Cardiac fibroblast (primary cell): ENCODE measurements at regions not wholly inside any gene's neighbourhood (a gene's known extent, or its start where the extent isn't known, plus 50 kb on each side); places are given as distances from the start of the nearest gene placed in this dataset.
"Not testable (repeated sequence)": the region's sequence is repeated elsewhere in the genome, so short reads cannot be mapped to it uniquely, and the experiment has no call there.

Experiments
- DNase-seq, 2 donors: peaks; one replicate each; pipeline versions ENCODE4 v3.0.0 to v3.0.0-alpha.2; 2010; ENCODE audit warnings: low read depth in 2 of 2
- H3K4me3 ChIP-seq, 2 donors: replicated peaks in 1 of 2; 1 replicate in 1 of 2; 2 replicates in 1 of 2; pipeline ENCODE4 v1.5.1; 2011; ENCODE audit warnings: low read depth in 2 of 2, low read length in 2 of 2, mild to moderate bottlenecking in 2 of 2, moderate library complexity in 1 of 2
- TF ChIP-seq, protein P1 (sequence below): IDR thresholded peaks from one replicate; pipeline ENCODE4 v1.5.1; 2011; ENCODE audit warnings: low read depth, mild to moderate bottlenecking, low read length, inconsistent platforms

DNA sequence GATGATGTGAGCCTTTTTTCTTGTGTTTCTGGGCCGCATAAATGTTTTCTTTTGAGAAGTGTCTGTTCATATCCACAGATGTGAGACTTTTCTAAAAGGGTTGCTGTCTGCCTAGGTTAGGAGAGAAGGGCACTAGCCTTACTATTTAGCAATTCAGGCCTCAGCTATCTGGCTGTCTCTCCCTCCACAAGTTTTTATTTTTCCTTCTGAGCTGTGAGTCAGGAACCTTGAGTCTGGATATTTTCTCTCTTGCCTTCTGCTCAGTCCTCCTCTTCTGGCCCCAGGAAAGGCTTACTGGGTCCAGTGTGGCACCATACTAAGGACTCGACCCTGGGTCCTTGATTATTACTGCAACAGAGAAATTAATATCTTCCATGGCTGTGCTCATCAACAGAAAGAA lies 187.6 kb downstream of the CSNK1G3 start:
- H3K4me3 ChIP-seq = no peak overlapping the region
- TF ChIP-seq, protein P1, sequence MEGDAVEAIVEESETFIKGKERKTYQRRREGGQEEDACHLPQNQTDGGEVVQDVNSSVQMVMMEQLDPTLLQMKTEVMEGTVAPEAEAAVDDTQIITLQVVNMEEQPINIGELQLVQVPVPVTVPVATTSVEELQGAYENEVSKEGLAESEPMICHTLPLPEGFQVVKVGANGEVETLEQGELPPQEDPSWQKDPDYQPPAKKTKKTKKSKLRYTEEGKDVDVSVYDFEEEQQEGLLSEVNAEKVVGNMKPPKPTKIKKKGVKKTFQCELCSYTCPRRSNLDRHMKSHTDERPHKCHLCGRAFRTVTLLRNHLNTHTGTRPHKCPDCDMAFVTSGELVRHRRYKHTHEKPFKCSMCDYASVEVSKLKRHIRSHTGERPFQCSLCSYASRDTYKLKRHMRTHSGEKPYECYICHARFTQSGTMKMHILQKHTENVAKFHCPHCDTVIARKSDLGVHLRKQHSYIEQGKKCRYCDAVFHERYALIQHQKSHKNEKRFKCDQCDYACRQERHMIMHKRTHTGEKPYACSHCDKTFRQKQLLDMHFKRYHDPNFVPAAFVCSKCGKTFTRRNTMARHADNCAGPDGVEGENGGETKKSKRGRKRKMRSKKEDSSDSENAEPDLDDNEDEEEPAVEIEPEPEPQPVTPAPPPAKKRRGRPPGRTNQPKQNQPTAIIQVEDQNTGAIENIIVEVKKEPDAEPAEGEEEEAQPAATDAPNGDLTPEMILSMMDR = no peak
- DNase-seq = no peak

GRCh38 chr5:123698937-123699336 lies 187.0 kb downstream of the CSNK1G3 start:
- DNase-seq, H3K4me3 ChIP-seq: not testable (repeated sequence)

DNA sequence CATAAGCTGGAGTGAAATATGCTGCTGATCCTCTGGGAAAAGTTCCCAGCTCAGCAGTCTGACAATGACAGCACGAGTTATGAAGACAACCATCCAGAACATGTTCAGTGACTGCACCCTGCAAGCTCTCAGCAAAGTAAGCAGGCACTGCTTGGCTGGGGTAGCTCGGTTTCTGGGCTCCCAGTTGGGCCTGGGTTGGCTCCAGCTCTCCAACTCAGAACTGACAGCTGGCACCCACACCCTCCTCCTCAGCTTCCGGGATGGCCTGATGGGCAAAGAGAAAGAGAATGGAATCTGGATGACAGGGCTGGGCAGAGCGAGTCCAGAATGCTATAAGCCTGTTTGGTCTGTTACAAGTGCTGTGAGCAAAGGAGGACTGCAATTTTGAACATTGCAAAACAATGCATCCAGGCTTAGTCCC lies 185.0 kb downstream of the CSNK1G3 start:
- no peak overlapping the region for H3K4me3 ChIP-seq
- DNase-seq = peak; percentile 78 to 84
- TF ChIP-seq, protein P1 = no peak

GRCh38 chr5:123690821-123691220 lies 178.8 kb downstream of the CSNK1G3 start:
- H3K4me3 ChIP-seq = no peak overlapping the region
- DNase-seq = peak in 1 of 2 donors; percentile 74
- TF ChIP-seq, protein P1 = no peak

GRCh38 chr5:123681061-123681460 lies 169.1 kb downstream of the CSNK1G3 start:
- TF ChIP-seq, protein P1 = no peak
- DNase-seq = no peak
- H3K4me3 ChIP-seq = no peak overlapping the region

DNA sequence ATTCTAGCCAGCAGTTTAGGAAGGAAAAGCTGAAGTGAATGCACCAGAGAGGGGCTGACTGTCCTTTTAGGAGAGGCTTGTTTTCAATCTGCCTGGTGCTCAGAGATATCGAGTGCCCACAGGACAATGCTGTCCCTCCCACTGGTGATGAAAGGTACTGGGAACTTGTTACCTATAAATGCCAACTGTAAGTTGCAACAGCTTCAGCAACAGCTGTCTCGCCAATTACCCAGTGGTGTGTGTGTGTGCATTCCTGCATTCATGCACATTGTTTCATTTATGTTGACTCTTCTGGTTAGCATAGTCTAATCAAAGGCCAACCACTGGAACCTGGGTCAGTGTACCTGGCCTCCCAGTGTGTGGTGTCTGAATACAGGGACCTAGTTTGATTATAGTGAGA lies 161.1 kb downstream of the CSNK1G3 start:
- H3K4me3 ChIP-seq = no peak overlapping the region
- TF ChIP-seq, protein P1 = no peak
- DNase-seq = peak in 1 of 2 donors; percentile 19

DNA sequence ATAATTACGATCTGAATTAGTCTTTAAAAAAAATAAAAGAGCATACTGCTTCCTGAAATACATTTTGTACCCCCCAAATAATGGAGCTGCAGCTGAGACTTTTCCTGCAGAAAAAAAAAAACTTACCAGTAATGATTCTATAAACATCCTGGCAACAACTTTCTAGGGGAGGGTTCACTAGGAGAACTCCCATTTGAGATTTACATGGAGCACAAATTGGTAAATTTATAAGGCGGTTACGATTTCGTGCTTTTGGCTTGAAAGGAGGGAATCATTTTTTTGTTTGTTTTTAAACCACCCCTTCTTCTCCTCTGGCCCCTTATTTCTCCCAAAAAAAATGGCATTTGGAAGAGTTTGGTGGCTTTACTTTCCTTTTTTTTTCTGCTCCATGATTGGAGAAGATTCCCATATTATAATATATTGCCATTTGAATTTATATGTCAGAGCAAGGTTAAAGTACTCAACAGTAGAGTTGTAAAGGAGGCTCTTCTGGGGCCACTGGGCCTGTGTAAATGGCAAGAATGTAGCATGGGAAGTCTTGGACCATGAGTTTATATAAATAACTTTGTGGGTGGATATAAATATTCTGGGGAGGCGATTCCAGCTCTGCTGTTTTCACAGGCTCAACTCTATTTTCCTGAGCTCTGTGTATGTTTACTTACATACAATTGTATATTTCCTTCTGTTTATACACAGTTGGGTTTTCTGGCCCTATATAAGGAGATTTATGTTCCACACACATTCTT lies 159.9 kb downstream of the CSNK1G3 start:
- H3K4me3 ChIP-seq = no peak overlapping the region
- TF ChIP-seq, protein P1 = no peak
- no peak for DNase-seq
